KMS-11 (cell line): ENCODE measurements at regions not wholly inside any gene's neighbourhood (a gene's known extent, or its start where the extent isn't known, plus 50 kb on each side); places are given as distances from the start of the nearest gene placed in this dataset.

Source experiments
- H2AFZ ChIP-seq: fragments of 200-600 bp; sonication (generic); 2 replicates; pipeline ENCODE4 v1.6.1; 2016; ENCODE audit warnings: antibody characterized with exemption, mixed run types, low read depth
- H3K27ac ChIP-seq: fragments of 200-600 bp; sonication (generic); 2 replicates; pipeline ENCODE4 v1.6.1; 2016; ENCODE audit warnings: mild to moderate bottlenecking, mixed run types
- H3K27me3 ChIP-seq: fragments of 200-600 bp; sonication (generic); 2 replicates; pipeline ENCODE4 v1.6.1; 2017; ENCODE audit warnings: mild to moderate bottlenecking, low read depth, mixed run types, moderate library complexity; ENCODE audit not compliant: insufficient read depth
- H3K36me3 ChIP-seq: fragments of 200-600 bp; sonication (generic); 2 replicates; pipeline ENCODE4 v1.6.1; 2017; ENCODE audit warnings: mild to moderate bottlenecking, mixed run types; ENCODE audit not compliant: insufficient read depth
- H3K4me1 ChIP-seq: fragments of 200-600 bp; sonication (generic); 2 replicates; pipeline ENCODE4 v1.6.1; 2016; ENCODE audit warnings: mild to moderate bottlenecking, low read depth, mixed run types; ENCODE audit not compliant: poor library complexity, severe bottlenecking
- H3K4me2 ChIP-seq: fragments of 200-600 bp; sonication (generic); 2 replicates; pipeline ENCODE4 v1.7.0; 2016; ENCODE audit warnings: mild to moderate bottlenecking, mixed run types
- H3K4me3 ChIP-seq: fragments of 200-600 bp; sonication (generic); IDR thresholded peaks from 2 replicates; pipeline ENCODE4 v1.6.1; 2017; ENCODE audit warnings: low read depth, low read length, mixed read lengths; ENCODE audit not compliant: insufficient read depth
- H3K79me2 ChIP-seq: fragments of 200-600 bp; sonication (generic); 2 replicates; pipeline ENCODE4 v1.6.1; 2016; ENCODE audit warnings: low read depth, mixed run types; ENCODE audit not compliant: insufficient read depth
- H3K9ac ChIP-seq: fragments of 200-600 bp; sonication (generic); 2 replicates; pipeline ENCODE4 v1.6.1; 2016; ENCODE audit warnings: mild to moderate bottlenecking, mixed run types
- H4K20me1 ChIP-seq: fragments of 200-600 bp; sonication (generic); 2 replicates; pipeline ENCODE4 v1.6.1; 2016; ENCODE audit warnings: mild to moderate bottlenecking, mixed run types; ENCODE audit not compliant: insufficient read depth
- TF ChIP-seq, protein P1 (sequence below): fragments of 200-600 bp; sonication (generic); conservative IDR thresholded peaks from 2 replicates; pipeline ENCODE4 v1.6.1; 2017; ENCODE audit warnings: low read depth, mild to moderate bottlenecking, antibody characterized with exemption, low read length, moderate library complexity, mixed read lengths

DNA sequence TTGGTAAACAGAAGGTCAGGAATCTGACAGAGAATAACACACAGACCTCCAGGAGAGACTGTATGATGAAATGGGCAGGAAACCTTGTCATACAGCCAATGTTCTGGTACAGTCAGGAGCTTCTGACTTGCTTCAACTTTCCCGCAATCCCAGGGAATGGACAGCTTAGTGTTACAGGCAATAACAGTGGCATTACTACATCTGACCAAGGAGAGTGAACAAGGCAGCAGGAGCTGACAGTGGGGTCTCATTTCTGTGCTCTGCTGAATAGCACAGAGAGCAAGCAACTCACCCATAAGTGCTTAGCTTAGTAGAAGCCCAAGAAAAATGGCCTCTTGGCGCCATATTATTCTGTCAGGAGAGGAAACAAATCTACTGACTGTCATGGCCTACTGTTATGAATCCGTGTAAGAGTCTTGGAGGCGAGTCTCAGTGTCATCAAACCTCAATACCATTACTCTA lies 186.2 kb upstream of the MTPN start:
- Histone ChIP-seq H3K27me3 (no peaks in the 10 kb centered on the region), H3K27ac (no peak overlapping the region), H3K9ac (no peak overlapping the region), H2AFZ (no peak overlapping the region), H3K4me3 (no peak overlapping the region), H4K20me1 (no peaks in the 10 kb centered on the region), H3K36me3 (no peaks in the 10 kb centered on the region), H3K4me2 (no peak overlapping the region), H3K4me1 (no peaks in the 10 kb centered on the region), H3K79me2 (no peaks in the 10 kb centered on the region)
- TF ChIP-seq, protein P1, sequence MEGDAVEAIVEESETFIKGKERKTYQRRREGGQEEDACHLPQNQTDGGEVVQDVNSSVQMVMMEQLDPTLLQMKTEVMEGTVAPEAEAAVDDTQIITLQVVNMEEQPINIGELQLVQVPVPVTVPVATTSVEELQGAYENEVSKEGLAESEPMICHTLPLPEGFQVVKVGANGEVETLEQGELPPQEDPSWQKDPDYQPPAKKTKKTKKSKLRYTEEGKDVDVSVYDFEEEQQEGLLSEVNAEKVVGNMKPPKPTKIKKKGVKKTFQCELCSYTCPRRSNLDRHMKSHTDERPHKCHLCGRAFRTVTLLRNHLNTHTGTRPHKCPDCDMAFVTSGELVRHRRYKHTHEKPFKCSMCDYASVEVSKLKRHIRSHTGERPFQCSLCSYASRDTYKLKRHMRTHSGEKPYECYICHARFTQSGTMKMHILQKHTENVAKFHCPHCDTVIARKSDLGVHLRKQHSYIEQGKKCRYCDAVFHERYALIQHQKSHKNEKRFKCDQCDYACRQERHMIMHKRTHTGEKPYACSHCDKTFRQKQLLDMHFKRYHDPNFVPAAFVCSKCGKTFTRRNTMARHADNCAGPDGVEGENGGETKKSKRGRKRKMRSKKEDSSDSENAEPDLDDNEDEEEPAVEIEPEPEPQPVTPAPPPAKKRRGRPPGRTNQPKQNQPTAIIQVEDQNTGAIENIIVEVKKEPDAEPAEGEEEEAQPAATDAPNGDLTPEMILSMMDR, result no peak

DNA sequence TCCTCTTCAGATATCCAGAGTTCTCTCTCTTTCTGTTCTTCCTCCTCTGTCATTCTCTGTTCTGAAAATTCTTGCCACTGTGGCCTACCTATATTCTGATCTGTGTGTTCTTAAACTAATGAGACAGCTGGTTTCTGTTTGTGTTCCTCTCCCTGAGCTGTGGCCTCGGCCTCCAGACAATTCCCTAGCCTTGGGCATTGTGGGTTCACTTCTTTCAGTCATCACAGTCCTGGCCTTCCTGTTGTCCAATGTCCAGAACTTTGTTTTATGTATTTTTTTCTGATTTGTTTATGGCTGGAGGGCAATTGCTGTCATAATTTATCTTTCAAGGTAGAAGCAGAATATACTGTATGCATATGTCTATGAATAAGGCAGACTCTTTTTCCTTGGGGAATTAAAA lies 173.2 kb upstream of the MTPN start:
- TF ChIP-seq, protein P1, result no peak
- no peak overlapping the region for H3K4me2 ChIP-seq
- no peaks in the 10 kb centered on the region for H3K79me2 ChIP-seq
- H3K4me1 ChIP-seq, result no peaks in the 10 kb centered on the region
- no peaks in the 10 kb centered on the region for H3K36me3 ChIP-seq
- no peak overlapping the region for H3K4me3 ChIP-seq
- no peaks in the 10 kb centered on the region for H3K27me3 ChIP-seq
- H2AFZ ChIP-seq, result no peak overlapping the region
- H4K20me1 ChIP-seq, result no peaks in the 10 kb centered on the region
- no peak overlapping the region for H3K27ac ChIP-seq
- no peak overlapping the region for H3K9ac ChIP-seq

DNA sequence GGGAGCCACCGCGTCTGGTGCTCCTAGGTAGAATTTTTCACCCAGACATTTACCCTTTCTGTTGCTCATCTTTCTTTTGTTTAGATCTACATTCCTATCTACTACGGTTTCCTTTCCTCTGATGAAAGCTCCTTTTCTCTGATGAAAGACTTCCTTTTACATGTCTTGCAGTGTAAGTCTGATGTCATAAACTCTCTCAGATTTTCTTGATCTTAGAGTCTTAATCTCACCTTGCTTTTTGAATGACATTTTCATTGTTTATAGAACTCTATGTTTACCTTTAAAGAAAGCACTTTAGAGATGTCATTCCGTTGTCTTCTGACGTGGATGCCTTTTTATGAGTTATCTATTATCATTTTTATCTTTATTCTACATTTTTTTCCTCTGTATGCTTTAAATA lies 171.8 kb upstream of the MTPN start:
- no peaks in the 10 kb centered on the region for H3K79me2 ChIP-seq
- H3K27ac ChIP-seq, result no peak overlapping the region
- H2AFZ ChIP-seq, result no peak overlapping the region
- H3K36me3 ChIP-seq, result no peaks in the 10 kb centered on the region
- TF ChIP-seq, protein P1, result no peak
- no peaks in the 10 kb centered on the region for H3K27me3 ChIP-seq
- no peak overlapping the region for H3K4me2 ChIP-seq
- H3K4me1 ChIP-seq, result no peaks in the 10 kb centered on the region
- no peak overlapping the region for H3K4me3 ChIP-seq
- H4K20me1 ChIP-seq, result no peaks in the 10 kb centered on the region
- no peak overlapping the region for H3K9ac ChIP-seq

DNA sequence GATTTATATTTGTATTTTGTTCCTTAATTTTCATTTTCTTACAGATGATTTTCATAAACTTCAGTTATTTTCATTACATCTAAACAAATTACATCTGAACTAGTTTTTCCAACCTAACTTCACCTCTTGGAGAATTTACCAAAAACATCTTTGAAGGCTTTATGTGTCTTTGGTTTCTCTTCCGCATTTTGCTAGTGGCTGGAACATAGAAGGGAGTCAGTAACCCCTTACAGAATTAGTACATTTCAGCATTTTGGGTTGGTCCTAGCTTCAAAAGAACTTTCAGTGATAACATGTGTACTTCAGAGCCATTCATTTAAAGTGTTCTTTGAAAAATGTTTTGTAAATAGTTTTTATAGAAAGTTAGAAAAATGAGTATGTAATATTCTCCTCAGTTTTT lies 169.8 kb upstream of the MTPN start:
- no peak overlapping the region for H2AFZ ChIP-seq
- H3K4me3 ChIP-seq, result no peak overlapping the region

More for the DNA sequence above, 169.8 kb upstream of the MTPN start:
- no peaks in the 10 kb centered on the region for H3K79me2 ChIP-seq
- H3K4me2 ChIP-seq, result no peak overlapping the region
- H4K20me1 ChIP-seq, result no peaks in the 10 kb centered on the region
- TF ChIP-seq, protein P1, result no peak
- H3K27me3 ChIP-seq, result no peaks in the 10 kb centered on the region
- no peak overlapping the region for H3K27ac ChIP-seq
- H3K4me1 ChIP-seq, result no peaks in the 10 kb centered on the region
- no peak overlapping the region for H3K9ac ChIP-seq
- H3K36me3 ChIP-seq, result no peaks in the 10 kb centered on the region
